Fibroblast of skin of right quadriceps (primary cell): ENCODE measurements at regions not wholly inside any gene's neighbourhood (a gene's known extent, or its start where the extent isn't known, plus 50 kb on each side); places are given as distances from the start of the nearest gene placed in this dataset.

Source experiments
- DNase-seq: peaks from one replicate; pipeline ENCODE4 v3.0.0-alpha.2; 2013

DNA sequence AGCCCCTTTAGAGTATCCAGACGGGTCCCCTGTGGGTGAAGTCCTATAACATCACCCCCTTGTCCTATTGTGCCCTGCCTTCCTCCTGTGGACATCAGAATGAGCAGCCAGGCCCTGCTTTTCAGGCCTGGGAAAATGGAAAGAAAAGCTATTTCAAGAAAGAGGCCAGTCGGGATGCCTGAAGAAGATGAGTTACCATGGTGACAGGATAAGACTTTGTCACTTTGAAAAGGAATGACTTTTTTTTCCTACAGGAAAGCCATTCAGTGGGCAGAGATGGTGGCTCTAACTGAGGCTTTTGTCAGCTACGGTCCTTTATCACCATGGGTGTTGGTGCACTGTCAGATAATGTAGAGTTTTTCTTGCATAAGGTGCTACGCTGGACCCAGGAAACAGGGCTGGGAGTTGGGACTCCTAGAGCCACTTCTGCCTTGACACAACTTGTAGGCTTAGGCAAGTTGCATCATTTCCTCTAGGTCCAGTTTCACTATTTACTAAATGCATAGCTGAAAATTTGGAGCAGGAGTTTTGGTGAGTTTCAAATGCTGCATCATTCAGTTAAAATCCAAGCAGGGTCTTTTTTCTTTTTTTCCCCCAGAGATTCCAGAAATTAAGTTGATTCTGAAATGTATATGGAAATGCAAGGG is 179.0 kb upstream of the ADRA1D start:
- DNase-seq, result peak; percentile 22

DNA sequence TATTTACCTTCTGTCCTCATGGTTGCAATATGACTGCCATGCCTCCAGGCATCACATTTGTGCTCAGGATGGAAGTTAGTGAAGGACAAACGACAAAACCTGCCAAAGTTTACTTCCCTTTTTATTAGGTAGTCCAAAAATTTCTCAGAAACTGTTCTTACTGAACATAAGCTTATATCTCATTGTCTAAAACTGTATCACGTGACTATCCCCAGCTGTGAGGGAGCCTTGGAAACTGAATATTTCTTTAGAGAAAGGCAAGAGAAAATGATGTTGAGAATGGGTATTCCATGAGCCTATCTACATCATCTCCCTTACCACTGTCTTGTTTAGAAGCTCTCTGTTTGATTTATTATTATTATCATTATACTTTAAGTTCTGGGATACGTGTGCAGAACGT is 169.1 kb upstream of the ADRA1D start:
- DNase-seq, result no peak

DNA sequence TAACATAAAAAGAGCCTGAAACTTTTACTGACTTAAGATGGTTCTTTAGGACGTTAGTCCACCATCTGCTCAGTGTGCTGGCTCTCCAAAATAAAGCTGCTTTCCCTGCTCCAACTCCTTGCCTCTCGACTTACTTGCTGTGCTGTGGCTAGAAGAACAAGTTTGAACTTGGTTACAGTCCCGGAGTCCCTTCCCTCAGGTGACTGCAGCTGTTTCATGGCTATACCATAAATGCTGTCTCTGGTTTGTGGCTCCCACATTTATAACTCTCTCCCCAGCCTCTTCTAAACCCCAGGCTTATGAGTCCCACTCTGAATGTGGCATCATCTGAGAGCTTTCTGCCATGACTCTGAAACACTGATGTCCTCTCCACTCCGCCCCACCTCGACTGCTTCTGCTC is 166.2 kb upstream of the ADRA1D start:
- no peak for DNase-seq

DNA sequence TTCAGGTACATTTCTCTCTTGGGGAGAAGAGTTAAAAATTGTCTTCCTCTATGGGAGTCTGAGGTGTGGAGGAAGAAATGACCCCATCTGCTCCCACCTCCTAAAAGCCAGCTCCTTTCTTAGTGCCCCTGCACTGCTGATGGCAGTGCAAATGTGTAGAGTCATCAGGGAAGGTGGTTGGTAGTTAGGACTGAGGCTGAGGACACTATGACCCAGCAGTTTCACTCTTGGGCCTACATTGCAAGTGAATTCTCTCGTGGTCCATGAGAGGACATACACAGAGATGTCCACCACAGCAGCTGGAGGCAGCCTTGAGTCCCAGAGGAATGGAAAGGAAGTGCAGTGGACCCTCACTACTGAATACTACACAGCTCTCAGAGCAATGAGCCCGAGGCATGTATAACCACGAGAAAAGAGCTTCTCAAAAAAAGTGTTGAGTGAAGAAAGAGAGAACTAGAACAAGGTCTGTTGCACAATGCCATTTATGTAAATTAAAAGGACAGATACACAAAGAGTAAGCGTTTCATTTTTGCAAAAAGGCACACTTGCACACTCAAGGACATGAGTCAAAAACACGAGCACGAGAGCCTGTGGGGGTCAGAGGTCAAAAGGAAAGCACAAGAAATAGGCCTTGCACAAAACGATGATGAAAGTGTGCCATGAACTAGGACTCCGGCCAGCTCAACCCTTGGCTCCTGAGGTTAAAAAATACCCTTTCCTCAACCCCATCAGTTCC is 164.4 kb upstream of the ADRA1D start:
- DNase-seq, result no peak

DNA sequence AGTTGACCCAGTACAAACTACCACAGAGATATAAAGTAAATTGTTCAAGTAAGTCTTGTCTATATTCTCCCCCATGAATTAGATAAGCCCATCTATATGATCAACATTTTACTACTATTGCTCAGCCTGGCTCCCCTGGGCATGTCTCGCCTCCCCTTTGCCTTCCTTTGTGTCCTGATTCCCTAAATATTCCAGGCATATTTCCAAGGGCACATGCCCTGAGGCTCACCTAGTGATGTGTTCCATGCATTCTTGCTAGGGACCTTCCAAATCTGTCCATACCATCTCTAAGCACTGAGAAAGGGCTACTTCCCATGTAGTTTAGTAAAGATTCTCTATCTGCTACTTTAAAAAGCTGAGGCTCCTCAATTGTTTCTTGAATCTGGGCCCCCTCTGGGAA is 163.1 kb upstream of the ADRA1D start:
- no peak for DNase-seq

DNA sequence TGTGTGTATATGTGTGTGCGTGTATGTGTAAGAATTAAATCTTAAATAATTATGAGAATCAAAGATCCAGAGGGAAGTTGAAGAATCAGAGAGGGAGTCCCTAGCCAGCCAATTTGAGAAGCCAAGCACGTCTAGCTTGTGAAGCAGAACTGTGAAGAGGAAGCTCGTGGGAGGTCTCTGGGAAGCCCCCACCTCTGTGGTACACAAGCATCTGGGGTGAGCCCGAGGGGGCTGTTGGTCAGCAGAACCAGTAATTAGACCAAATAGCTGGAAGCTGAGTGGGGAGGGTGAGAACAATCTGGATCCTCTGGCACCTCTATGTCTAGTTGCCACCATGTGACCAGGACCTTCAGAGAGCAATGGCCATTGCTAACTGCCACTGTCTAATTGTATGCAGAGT is 162.7 kb upstream of the ADRA1D start:
- DNase-seq, result no peak

DNA sequence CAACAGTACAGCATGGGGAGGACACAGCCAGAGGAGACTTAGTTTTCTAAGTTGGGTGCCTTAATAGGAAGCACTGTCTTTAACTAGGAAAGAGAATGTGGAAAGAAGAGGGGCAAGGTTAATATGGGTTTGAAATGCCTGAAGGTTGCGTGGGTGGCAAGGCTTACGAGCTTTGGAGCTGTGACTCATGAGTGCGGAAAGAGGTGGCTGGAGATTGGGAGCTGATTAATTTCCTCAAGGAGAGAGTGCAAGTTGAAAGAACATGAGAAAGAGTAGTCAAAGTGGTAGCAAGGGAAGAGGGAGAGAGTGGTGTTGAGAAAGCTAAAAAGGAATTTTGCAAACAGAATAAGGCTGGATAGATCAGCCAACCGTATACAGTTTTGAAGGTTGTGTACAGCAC is 157.5 kb upstream of the ADRA1D start:
- DNase-seq, result peak; percentile 85

DNA sequence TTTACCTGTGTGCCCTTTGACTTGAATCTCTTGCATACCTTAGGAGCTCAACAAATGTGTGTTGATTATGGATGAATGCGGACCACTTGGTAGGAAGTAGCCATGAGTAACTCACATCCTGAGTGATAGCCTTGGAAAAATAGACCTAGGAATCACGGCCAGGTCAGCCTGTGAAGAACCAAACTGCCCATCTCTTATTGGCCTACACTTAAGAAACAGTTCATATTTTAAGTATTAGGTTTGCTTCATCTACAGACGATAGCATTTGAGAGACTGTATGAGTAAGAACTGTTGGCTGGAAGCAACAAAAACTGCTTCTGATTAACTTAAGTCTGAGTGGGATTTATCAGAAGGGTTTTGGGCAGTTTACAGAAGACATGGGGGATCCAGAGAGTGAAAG is 152.5 kb upstream of the ADRA1D start:
- no peak for DNase-seq

DNA sequence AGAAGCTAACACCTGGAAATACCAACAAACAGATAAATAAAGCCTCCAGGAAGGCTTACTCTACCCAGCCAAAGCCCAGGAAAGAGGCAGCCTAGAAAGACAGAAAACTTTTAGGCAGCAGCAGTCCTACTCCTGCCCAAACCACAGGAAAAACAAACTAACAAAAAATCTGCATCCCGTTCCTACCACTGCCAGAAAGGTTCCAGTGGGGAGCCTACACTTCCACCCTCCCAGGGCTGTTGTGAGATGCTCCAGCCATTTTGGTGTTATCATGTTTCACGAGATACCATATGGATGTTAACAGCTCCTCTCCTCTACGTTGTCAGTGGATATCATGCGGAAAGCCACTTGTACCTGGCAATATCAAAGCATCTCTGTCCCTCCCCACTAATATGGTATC is 135.9 kb upstream of the ADRA1D start:
- no peak for DNase-seq

DNA sequence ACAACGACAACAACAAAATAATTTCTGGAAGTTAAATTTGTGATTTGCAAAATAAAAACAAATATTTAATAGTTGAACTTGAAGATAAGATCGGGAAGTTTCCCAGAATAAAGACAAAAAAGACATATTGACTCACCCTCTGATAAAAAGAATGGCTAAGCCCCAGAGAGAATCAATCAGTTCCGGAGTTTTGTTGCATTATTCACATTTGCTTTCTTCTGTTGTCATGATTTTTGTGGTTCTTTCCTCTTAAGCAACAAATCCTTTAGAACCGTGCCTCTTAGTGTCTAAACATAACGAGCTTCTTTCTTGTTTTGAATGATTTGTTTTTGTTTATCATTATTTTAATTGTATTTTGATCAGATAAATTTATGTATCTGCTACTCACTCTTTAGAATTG is 134.9 kb upstream of the ADRA1D start:
- DNase-seq, result no peak

DNA sequence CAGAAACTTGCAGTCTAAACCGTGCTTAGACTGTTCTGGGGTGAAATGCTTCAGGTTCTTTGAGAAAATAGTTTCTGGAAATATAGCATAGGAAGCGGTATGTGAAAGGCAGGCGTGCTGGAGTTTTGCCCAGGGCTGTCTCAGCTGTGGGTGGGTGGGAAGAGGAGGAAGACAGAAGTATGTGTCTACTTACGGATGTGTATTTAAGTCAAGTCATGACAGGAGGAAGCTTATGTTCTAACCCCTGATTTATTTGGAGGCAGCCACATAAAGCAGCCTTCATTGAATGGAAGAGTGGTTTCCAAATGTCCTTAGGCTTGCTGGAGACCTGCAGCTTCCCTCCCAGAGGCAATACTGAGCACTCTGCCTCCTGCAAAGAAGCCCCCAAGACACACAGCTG is 126.8 kb upstream of the ADRA1D start:
- DNase-seq, result peak; percentile 90

DNA sequence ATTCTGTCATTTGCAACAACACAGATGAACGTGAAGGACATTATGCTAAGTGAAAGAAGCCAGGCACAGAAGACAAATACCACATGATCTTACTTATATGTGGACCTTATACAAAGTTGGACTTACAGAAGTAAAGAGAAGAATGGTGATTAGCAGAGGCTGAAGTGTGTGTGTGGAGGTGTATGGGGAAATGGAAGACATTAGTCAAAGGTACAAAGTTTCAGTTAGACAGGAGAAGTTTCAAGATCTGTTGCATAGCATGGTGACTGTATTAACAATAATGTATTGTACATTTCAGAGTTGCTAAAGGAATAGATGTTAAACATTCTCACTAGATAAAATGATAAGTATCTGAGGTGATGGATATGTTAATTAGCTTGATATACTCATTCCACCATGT is 124.4 kb upstream of the ADRA1D start:
- no peak for DNase-seq

DNA sequence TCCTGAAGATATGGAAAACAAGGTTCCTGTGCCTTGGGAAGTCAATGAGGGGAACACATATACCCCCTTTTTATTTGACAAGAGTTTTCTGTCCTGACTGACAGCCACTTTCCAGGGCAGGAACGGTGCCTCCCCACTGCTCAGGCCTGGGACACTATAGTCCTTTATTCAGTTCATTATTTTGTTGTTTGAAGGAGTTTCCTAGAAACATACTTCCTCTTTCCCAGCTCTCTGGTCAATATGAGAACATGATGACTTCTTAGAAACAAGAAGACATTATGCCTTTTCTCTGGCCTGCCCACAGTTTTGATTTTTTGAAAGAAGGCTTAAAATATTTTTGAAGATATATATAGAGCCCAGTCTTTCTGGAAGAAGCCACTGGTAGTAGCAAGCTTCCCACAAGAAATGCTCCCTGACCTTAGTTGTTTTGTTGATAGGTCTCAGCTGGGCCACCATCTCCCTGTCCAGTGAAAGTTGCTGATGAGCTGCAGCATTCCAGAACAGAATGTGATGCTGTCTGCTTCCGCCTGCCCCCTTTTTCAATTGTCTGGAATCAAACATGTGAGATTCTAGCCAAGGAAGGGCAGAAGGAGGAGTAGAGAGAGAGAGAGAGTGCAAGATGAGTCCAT is 122.7 kb upstream of the ADRA1D start:
- no peak for DNase-seq

DNA sequence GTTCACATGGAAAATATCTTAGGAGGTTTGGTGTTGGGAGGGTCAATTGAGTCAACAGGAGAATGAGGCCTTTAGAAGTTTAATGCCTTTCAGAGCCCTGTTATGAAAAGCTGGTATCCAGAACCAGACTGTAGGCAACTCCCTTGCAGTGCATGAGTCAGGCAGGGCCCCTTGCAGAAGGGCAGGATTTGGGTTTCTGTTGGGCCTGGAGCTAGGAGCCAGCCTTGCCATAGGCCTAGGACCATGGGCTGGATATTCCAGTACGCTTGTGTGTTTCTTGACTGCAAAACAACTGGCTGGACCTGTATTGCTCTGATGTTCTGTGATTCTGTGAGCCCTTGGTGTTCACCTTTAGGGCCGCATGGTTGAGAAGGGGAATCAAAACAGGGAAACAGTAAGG is 121.8 kb upstream of the ADRA1D start:
- no peak for DNase-seq

DNA sequence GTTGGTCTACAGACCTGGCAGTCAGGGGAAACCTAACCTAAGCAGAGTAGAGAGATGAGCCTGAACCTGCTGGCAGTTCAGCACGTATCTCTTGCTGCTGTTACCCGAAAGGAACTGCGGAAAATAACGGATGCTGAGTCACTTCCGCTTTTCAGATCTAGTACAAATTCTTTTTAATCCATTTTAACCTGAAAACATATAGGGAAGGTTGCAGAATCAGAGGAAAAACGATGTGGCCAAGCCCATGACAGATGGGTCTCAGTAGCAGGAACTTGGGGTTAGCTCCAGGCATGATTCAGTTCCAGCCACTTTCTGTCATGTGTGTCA is 120.7 kb upstream of the ADRA1D start:
- DNase-seq, result no peak

DNA sequence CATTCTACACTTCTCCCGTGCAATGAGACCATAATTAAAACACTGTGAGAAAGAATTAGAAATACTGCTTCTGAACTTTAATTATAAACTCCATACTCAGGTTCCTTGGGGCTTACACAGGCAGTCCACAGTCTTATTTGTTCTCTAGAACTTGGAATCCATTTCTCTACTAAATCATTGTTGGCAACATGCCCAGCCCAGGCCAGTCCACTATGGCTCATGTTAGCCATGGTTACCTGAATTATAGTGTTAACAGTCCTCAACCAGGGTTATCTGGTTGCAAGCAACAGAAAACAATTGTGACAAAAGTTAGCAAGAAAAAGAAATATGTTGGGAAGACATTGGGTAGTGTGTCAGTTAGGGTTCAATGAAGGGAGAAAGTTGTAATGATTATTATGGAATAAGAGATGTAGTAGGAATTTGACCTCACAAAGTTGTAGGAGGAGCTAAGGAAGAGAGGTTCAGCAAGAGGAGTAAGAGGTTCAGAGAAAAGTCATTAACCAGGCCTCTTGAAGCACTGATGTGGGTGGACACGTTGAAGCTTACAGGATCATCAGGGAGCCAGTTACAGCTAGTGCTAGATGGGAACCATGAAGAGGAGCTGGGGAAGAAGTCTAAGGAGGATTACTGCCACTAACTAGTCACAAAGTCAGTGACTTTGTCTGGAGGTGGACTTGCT is 120.2 kb upstream of the ADRA1D start:
- no peak for DNase-seq

DNA sequence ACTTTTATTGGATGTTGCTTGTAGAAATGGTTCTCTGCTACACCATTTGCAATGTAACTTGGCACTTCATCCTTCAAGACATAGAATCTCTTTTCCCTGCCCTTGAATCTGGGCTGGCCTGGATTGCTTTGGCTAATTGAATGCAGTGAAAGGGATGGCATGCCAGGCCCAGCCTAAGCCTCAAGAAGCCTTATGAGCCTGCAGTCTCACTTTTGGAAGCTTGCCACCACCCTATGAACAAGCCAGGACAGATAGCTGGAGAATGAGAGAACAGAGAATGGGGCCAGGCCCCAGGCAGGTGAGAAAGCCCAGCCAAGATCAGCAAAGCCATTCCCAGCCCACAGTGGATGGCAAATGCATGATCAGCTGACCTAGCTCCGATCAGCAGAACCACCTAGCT is 117.0 kb upstream of the ADRA1D start:
- no peak for DNase-seq

DNA sequence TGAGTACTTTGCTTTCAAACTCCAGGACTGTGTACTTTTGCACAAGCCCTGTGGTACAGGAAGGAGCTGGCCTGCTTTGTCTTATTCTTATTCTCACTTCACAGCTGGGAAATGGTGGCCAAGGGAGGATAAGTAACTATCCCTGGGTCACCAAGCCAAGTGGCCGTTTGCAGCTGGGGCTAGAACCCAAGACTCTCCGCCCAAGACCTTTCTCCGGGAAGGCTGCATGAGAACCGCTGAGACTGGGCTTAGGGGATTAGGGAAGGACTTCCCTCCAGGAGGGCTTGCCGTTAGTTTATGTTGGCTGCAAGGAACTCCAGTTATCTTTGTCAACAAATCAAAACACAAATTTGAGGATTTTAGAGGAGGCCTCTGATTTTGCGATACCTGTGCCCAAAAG is 109.5 kb upstream of the ADRA1D start:
- no peak for DNase-seq

DNA sequence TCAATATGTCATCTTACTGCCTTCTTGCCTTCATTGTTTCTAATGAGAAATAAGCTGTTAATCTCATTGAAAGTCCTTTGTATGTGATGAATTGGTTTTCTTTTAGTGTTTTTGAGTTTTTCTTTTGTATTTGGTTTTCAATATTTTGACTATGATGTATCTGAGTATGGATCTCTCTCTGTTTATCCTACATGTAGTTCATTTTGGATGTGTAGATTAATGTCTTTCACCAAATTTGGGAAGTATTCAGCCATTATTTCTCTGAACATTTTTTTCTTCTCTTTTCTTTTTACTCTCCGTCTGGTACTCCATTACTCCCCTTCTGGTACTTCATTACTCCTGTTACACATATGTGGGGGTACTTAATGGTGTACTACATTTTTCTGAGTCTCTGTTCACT is 103.3 kb upstream of the ADRA1D start:
- DNase-seq, result no peak

DNA sequence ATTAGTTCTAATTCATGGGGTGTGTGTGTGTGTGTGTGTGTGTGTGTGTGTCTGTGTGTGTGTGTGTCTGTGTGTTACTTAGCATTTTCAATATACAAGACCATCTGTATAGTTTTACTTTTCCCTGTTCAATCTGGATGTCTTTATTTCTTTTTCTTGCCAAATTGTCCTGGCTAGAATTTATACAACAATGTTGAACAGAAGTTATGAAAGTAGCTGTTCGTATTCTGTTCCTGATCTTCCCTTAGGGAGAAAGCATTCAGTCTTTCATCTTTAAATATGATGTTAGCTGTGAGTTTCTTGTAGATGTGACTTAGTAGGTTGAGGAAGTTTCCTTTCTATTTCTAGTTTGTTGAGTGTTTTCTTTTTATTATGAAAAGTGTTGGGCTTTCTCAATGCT is 101.0 kb upstream of the ADRA1D start:
- no peak for DNase-seq

DNA sequence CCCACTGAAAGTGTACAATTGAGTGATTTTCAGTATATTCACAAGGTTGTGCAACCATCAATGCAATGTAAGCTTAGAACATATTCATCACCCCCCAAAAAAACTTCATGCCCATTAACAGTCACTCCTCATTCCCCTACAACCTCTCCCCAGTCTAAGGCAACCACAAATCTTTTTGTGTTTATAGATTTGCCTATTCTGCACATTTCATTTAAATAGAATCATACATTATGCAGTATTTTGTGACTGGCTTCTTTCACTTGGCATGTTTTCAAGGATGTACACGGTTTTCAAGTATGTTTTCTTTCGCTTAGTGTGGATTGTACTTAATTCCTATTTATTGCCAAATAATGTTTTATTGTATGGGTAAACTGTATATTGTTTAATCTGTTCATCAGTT is 95.6 kb upstream of the ADRA1D start:
- peak; percentile 84 for DNase-seq

DNA sequence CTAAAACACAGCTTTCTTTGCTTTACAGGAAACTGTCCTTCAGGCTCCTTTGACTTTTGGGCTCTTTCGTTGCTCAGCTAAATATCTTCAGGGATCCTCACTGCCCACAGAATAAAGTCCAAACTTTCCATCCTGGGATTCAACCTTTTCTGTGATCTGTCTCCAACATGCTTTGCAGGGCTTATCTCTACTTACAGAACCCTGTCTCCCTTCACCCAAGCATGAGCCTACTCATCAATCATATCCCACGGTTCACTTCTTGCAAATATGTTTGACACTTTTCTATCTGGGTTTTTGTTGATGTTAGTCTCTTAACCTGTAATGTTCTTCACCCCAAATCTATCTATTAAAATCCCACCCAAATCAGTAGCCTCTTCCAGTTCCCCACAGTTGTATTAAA is 93.5 kb upstream of the ADRA1D start:
- DNase-seq, result no peak

DNA sequence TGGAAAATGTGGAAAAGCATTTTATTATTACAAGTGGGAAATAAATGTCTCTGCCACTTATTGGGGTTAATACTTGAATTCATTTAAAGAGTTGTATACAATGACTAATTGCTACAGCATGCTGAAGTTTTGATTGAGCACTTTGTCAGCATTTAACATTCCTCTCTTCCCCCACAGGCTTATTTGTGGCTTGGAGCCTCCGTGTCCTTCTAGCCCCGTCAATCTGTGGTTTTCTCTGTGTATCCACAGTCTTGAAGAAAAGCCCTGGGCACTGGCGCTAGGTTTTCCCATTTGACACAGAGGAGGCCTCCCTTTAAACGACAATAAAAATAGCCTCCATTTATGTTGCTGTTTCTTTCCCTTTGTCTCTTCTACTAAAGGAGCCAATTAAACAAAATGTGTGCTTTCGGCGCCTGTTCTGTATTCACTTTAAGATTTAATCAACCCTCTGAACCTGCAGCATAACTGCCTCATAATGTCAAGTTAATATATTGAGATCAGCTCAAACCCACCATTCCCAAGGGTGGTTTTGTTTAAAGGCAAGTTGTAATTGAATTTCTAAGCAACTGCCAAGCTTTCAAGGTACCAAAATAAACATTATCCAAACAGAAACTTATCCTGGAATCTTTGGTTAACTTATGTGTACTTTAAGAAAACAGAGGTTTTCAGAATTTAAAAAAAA is 92.9 kb upstream of the ADRA1D start:
- peak; percentile 93 for DNase-seq

DNA sequence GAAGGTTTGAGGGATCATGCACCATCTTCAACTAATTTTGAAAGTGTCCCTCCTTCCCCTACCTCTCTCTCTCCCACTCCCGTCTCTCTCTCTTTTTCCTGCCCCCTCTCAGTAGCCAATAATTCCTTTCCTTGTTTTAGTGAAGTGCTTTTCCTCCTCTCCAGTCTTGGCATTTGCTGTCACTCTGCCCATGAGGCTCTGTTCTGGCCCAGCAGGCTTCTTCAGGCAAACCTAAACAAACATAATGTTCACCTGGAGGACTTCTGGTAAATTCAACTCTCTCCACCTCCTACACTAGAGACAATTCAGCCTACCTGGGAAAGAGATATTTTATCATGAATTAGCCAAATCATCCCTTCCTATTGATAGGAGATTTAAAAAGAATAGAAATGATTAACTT is 86.6 kb upstream of the ADRA1D start:
- DNase-seq, result no peak
